ENCODE measurements at regions not wholly inside any gene's neighbourhood (a gene's known extent, or its start where the extent isn't known, plus 50 kb on each side); places are given as distances from the start of the nearest gene placed in this dataset.

GRCh38 chr14:35992816-35993683 is 166.9 kb downstream of the BRMS1L start:
- Histone ChIP-seq H3K4me1 (ENCODE audit: insufficient read depth, low read length) (no peaks in the 10 kb centered on the region), H3K36me3 (ENCODE audit: insufficient read depth, low read length) (no peaks in the 10 kb centered on the region), H3K4me3 (ENCODE audit: low read length) (no peak overlapping the region), H3K27me3 (ENCODE audit: insufficient read depth, low read length, poor library complexity, severe bottlenecking) (no peaks in the 10 kb centered on the region), H3K27ac (ENCODE audit: low read depth, low read length) (no peak overlapping the region), H3K9me3 (ENCODE audit: low read length) (no peaks in the 10 kb centered on the region)
- Mint-ChIP-seq H3K36me3 (no peaks in the 10 kb centered on the region), H3K9me3 (no peaks in the 10 kb centered on the region), H3K4me3 (no peak overlapping the region), H3K4me1 (no peaks in the 10 kb centered on the region), H3K27me3 (peaks cover 2 to 6% of the 10 kb centered on the region in 2 donors), H3K27ac (peak overlapping the region in 1 of 8 donors; percentile 20)
- ChIA-PET POLR2A (no interaction called here), CTCF (no interaction called here)
- DNase-seq = no peak

- Mint-ChIP-seq H3K4me1 (no peaks in the 10 kb centered on the region), H3K4me3 (no peak overlapping the region), H3K27ac (no peak overlapping the region), H3K27me3 (no peaks in the 10 kb centered on the region), H3K9me3 (no peaks in the 10 kb centered on the region), H3K36me3 (no peaks in the 10 kb centered on the region)
- H3K9me3 ChIP-seq (ENCODE audit: low read length) = no peaks in the 10 kb centered on the region
- H3K4me1 ChIP-seq (ENCODE audit: insufficient read depth, low read length) = no peaks in the 10 kb centered on the region
- no peak overlapping the region for H3K27ac ChIP-seq (ENCODE audit: low read depth, low read length)
- H3K36me3 ChIP-seq (ENCODE audit: insufficient read depth, low read length) = no peaks in the 10 kb centered on the region
- DNase-seq = no peak
- no peaks in the 10 kb centered on the region for H3K27me3 ChIP-seq (ENCODE audit: insufficient read depth, low read length, poor library complexity, severe bottlenecking)
- ChIA-PET POLR2A (no interaction called here), CTCF (no interaction called here)
- no peak overlapping the region for H3K4me3 ChIP-seq (ENCODE audit: low read length)
These were observed 165.2 kb downstream of the BRMS1L start for GRCh38 chr14:35991356-35991755.

GRCh38 chr14:35989736-35990135 is 163.6 kb downstream of the BRMS1L start:
- Mint-ChIP-seq H3K36me3 (no peaks in the 10 kb centered on the region), H3K27ac (no peak overlapping the region), H3K4me1 (no peaks in the 10 kb centered on the region), H3K27me3 (no peaks in the 10 kb centered on the region), H3K9me3 (no peaks in the 10 kb centered on the region), H3K4me3 (no peak overlapping the region)
- H3K36me3 ChIP-seq (ENCODE audit: insufficient read depth, low read length) = no peaks in the 10 kb centered on the region
- no peak overlapping the region for H3K27ac ChIP-seq (ENCODE audit: low read depth, low read length)
- ChIA-PET POLR2A (no interaction called here), CTCF (no interaction called here)
- H3K27me3 ChIP-seq (ENCODE audit: insufficient read depth, low read length, poor library complexity, severe bottlenecking) = no peaks in the 10 kb centered on the region
- no peak overlapping the region for H3K4me3 ChIP-seq (ENCODE audit: low read length)
- no peak for DNase-seq
- no peaks in the 10 kb centered on the region for H3K4me1 ChIP-seq (ENCODE audit: insufficient read depth, low read length)
- H3K9me3 ChIP-seq (ENCODE audit: low read length) = no peaks in the 10 kb centered on the region

DNA sequence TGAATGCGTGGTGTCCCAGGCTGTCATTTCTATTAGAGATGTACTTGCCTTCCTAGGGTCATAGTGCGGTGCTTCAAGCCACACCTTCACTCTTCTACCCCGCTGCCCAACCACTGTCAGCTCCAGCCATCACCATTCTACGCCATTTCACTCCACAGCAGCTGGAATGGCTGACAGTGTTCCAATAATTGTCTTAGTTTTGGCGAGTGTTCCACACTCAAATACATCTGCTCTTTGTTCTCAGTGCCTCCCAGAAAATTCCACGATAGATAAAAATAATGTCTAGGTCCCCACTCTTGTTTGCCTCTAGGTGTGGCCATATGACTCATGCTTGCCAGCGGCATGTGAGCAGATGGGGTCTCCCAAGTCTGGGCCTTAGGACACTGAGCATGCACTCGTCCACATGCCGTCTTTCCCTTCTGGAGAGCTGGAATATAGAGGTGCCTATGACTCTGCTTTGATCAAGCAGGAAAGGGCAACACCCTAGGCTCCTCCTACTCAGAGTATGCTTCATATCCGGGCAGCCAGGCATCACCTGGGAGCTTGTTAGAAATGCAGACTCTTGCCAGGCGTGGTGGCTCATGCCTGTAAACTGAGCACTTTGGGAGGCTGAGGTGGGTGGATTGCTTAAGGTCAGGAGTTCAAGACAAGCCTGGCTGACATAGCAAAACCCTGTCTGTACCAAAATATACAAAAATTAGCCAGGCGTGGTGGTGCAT is 163.0 kb downstream of the BRMS1L start:
- Mint-ChIP-seq H3K27ac (no peak overlapping the region), H3K4me3 (no peak overlapping the region)
- CTCF ChIA-PET = no interaction called here

GRCh38 chr14:35988550-35988949 is 162.4 kb downstream of the BRMS1L start:
- Mint-ChIP-seq H3K4me1 (no peaks in the 10 kb centered on the region), H3K27ac (no peak overlapping the region), H3K9me3 (no peaks in the 10 kb centered on the region), H3K27me3 (no peaks in the 10 kb centered on the region), H3K4me3 (no peak overlapping the region), H3K36me3 (no peaks in the 10 kb centered on the region)
- POLR2A ChIA-PET = no interaction called here
- H3K9me3 ChIP-seq (ENCODE audit: low read length) = no peaks in the 10 kb centered on the region
- H3K36me3 ChIP-seq (ENCODE audit: insufficient read depth, low read length) = no peaks in the 10 kb centered on the region
- CTCF ChIA-PET = no interaction called here
- H3K27me3 ChIP-seq (ENCODE audit: insufficient read depth, low read length, poor library complexity, severe bottlenecking) = no peaks in the 10 kb centered on the region
- no peaks in the 10 kb centered on the region for H3K4me1 ChIP-seq (ENCODE audit: insufficient read depth, low read length)
- H3K27ac ChIP-seq (ENCODE audit: low read depth, low read length) = no peak overlapping the region
- H3K4me3 ChIP-seq (ENCODE audit: low read length) = no peak overlapping the region
- DNase-seq = no peak

More for the DNA sequence above, 163.0 kb downstream of the BRMS1L start:
- Histone ChIP-seq H3K36me3 (ENCODE audit: insufficient read depth, low read length) (no peaks in the 10 kb centered on the region), H3K27ac (ENCODE audit: low read depth, low read length) (no peak overlapping the region), H3K27me3 (ENCODE audit: insufficient read depth, low read length, poor library complexity, severe bottlenecking) (no peaks in the 10 kb centered on the region), H3K4me3 (ENCODE audit: low read length) (no peak overlapping the region), H3K9me3 (ENCODE audit: low read length) (no peaks in the 10 kb centered on the region), H3K4me1 (ENCODE audit: insufficient read depth, low read length) (no peaks in the 10 kb centered on the region)
- H3K4me1 Mint-ChIP-seq = no peaks in the 10 kb centered on the region
- no peaks in the 10 kb centered on the region for H3K36me3 Mint-ChIP-seq
- POLR2A ChIA-PET = no interaction called here
- no peak for DNase-seq
- no peaks in the 10 kb centered on the region for H3K27me3 Mint-ChIP-seq
- H3K9me3 Mint-ChIP-seq = no peaks in the 10 kb centered on the region

DNA sequence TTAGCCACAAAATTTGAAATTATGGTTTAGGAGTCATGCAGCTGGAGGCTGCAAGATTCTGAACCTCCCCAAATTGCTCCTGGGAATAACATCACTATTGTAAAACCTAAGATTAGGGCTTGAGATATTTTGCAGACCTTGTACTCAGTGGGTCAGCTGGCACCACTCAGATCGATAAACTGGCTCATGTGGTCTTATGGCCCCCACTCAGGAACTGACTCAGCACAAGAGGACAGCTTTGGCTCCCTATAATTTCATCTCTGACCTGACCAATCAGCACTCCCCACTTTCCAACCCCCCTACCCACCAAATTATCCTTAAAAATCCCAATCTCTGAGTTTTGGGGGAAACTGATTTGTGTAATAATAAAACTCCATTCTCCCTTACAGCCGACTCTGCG is 161.6 kb downstream of the BRMS1L start:
- Histone ChIP-seq H3K9me3 (ENCODE audit: low read length) (no peaks in the 10 kb centered on the region), H3K27ac (ENCODE audit: low read depth, low read length) (no peak overlapping the region), H3K27me3 (ENCODE audit: insufficient read depth, low read length, poor library complexity, severe bottlenecking) (no peaks in the 10 kb centered on the region), H3K4me3 (ENCODE audit: low read length) (no peak overlapping the region), H3K36me3 (ENCODE audit: insufficient read depth, low read length) (no peaks in the 10 kb centered on the region), H3K4me1 (ENCODE audit: insufficient read depth, low read length) (no peaks in the 10 kb centered on the region)
- ChIA-PET POLR2A (no interaction called here), CTCF (no interaction called here)
- no peaks in the 10 kb centered on the region for H3K27me3 Mint-ChIP-seq
- DNase-seq = no peak
- no peak overlapping the region for H3K4me3 Mint-ChIP-seq
- H3K27ac Mint-ChIP-seq = no peak overlapping the region
- no peaks in the 10 kb centered on the region for H3K36me3 Mint-ChIP-seq
- peaks cover 0 to 3% (median 0%) of the 10 kb centered on the region in 5 donors for H3K9me3 Mint-ChIP-seq
- no peaks in the 10 kb centered on the region for H3K4me1 Mint-ChIP-seq

DNA sequence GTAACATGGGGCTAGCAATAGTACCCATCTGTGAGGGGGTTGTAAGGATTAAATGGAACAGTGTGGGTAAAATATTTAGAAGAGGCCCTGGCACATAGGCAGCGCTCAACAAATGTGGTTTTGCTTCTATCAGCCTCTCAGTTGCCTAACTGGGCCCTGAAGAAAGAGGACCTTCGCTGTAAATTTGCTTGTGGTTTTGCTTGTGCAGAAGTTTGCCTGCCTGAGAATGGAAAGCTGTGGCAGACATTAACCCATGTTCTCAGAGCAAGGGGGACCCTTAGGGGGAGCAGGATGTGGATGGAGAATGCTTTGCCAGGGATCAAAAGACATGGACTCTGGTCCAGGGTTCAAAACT is 160.1 kb downstream of the BRMS1L start:
- H3K36me3 Mint-ChIP-seq = no peaks in the 10 kb centered on the region
- ChIA-PET POLR2A (no interaction called here), CTCF (no interaction called here)
- Histone ChIP-seq H3K27ac (ENCODE audit: low read depth, low read length) (no peak overlapping the region), H3K4me1 (ENCODE audit: insufficient read depth, low read length) (no peaks in the 10 kb centered on the region), H3K27me3 (ENCODE audit: insufficient read depth, low read length, poor library complexity, severe bottlenecking) (no peaks in the 10 kb centered on the region), H3K9me3 (ENCODE audit: low read length) (no peaks in the 10 kb centered on the region), H3K36me3 (ENCODE audit: insufficient read depth, low read length) (no peaks in the 10 kb centered on the region), H3K4me3 (ENCODE audit: low read length) (no peak overlapping the region)
- peaks cover 0 to 3% (median 0%) of the 10 kb centered on the region in 5 donors for H3K9me3 Mint-ChIP-seq
- no peak overlapping the region for H3K4me3 Mint-ChIP-seq
- DNase-seq = no peak
- H3K27ac Mint-ChIP-seq = no peak overlapping the region
- no peaks in the 10 kb centered on the region for H3K4me1 Mint-ChIP-seq
- H3K27me3 Mint-ChIP-seq = no peaks in the 10 kb centered on the region

DNA sequence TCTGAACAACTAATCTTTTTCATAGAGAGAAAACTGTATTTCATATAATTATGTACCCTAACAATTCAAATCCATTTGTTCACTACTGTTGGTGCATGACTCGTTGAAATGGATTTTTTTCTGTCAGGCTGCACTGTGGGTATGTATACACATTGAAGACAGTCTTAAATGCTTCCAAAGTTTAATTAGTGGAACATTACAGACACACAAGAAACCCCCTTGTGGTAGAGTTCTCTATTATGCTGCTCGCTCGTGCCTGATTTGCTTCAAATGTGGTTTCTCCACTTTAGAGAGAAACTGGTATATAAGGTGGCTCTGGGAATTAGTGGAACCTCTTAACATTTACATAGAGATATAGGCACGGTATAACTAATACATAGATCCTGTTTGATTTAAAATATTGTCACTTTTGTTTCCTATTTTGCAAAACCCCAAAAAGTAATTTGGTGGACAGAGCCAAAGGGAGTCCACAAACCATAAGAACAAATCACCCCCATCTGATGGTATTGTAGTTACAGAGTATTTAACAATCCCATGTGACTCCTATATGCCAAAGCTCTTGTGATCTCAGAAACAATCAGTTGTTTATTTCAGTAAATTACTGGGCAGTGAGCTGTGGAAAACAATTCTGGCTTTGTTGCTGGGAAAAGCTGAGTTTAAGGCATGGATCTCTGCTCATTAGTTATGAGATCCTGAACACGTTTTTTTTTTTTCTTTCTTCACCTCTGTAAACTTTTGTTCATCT is 159.5 kb downstream of the BRMS1L start:
- no peak overlapping the region for H3K27ac ChIP-seq (ENCODE audit: low read depth, low read length)
- ChIA-PET POLR2A (no interaction called here), CTCF (no interaction called here)
- H3K4me3 ChIP-seq (ENCODE audit: low read length) = no peak overlapping the region
- H3K9me3 ChIP-seq (ENCODE audit: low read length) = no peaks in the 10 kb centered on the region
- no peaks in the 10 kb centered on the region for H3K4me1 ChIP-seq (ENCODE audit: insufficient read depth, low read length)
- no peaks in the 10 kb centered on the region for H3K36me3 ChIP-seq (ENCODE audit: insufficient read depth, low read length)
- H3K27ac Mint-ChIP-seq = no peak overlapping the region
- no peaks in the 10 kb centered on the region for H3K27me3 ChIP-seq (ENCODE audit: insufficient read depth, low read length, poor library complexity, severe bottlenecking)
- DNase-seq = no peak
- H3K36me3 Mint-ChIP-seq = no peaks in the 10 kb centered on the region
- H3K4me3 Mint-ChIP-seq = no peak overlapping the region
- no peaks in the 10 kb centered on the region for H3K27me3 Mint-ChIP-seq
- peaks cover 0 to 3% (median 0%) of the 10 kb centered on the region in 5 donors for H3K9me3 Mint-ChIP-seq
- no peaks in the 10 kb centered on the region for H3K4me1 Mint-ChIP-seq
